BJ (cell line): ENCODE measurements at regions not wholly inside any gene's neighbourhood (a gene's known extent, or its start where the extent isn't known, plus 50 kb on each side); places are given as distances from the start of the nearest gene placed in this dataset.

Experiments used
- CTCF ChIA-PET: fragments of 350-600 bp; formaldehyde crosslinking; extraction: SDS; loops from one replicate; lab custom pipeline; 2021; ENCODE audit warnings: antibody characterized with exemption, inconsistent platforms; lab: Yijun Ruan, JAX
- POLR2A ChIA-PET: fragments of 300-600 bp; sonication (Branson Sonifier 250); formaldehyde crosslinking; extraction: SDS; loops from one replicate; lab custom pipeline; 2021; ENCODE audit warnings: antibody characterized with exemption; lab: Charles Lee
- DNase-seq: peaks from one replicate; pipeline ENCODE4 v3.0.0-alpha.2; 2011; ENCODE audit warnings: low read depth
- H3K27me3 ChIP-seq: 2 replicates; pipeline ENCODE4 v1.6.0; 2011; ENCODE audit warnings: low read length; ENCODE audit not compliant: control insufficient read depth, insufficient read depth
- H3K36me3 ChIP-seq: 2 replicates; pipeline ENCODE4 v1.5.1; 2011; ENCODE audit warnings: low read length; ENCODE audit not compliant: control insufficient read depth, insufficient read depth
- H3K4me3 ChIP-seq: 2 replicates; pipeline ENCODE4 v1.5.1; 2011; ENCODE audit warnings: low read depth, mild to moderate bottlenecking, control low read depth, low read length
- CTCF ChIP-seq: IDR thresholded peaks from 2 replicates; pipeline ENCODE4 v1.5.1; 2011; ENCODE audit warnings: low read depth, mild to moderate bottlenecking, control low read depth, inconsistent platforms, low read length, moderate library complexity; ENCODE audit not compliant: insufficient read depth

GRCh38 chr6:50539447-50539846 is 173.9 kb upstream of the TFAP2D start:
- DNase-seq = no peak
- CTCF ChIA-PET = interaction anchor here (1.6 kb wide), 1 partner anchor 9 kb away, joined by 4 read pairs; no protein-coding TSS in a partner anchor
- Histone ChIP-seq H3K36me3 (no peaks in the 10 kb centered on the region), H3K27me3 (no peaks in the 10 kb centered on the region), H3K4me3 (no peak overlapping the region)
- no peak for TF ChIP-seq CTCF
- POLR2A ChIA-PET = no interaction called here

GRCh38 chr6:50541941-50542340 is 171.4 kb upstream of the TFAP2D start:
- ChIA-PET POLR2A (no interaction called here), CTCF (no interaction called here)
- Histone ChIP-seq H3K36me3 (no peaks in the 10 kb centered on the region), H3K4me3 (no peak overlapping the region), H3K27me3 (no peaks in the 10 kb centered on the region)
- DNase-seq = no peak
- no peak for TF ChIP-seq CTCF

GRCh38 chr6:50543666-50544065 is 169.7 kb upstream of the TFAP2D start:
- no peak for DNase-seq
- ChIA-PET POLR2A (no interaction called here), CTCF (no interaction called here)
- TF ChIP-seq CTCF = no peak
- H3K36me3 ChIP-seq = no peaks in the 10 kb centered on the region
- no peaks in the 10 kb centered on the region for H3K27me3 ChIP-seq
- H3K4me3 ChIP-seq = no peak overlapping the region

GRCh38 chr6:50549026-50549425 is 164.3 kb upstream of the TFAP2D start:
- DNase-seq = no peak
- TF ChIP-seq CTCF = no peak
- Histone ChIP-seq H3K36me3 (no peaks in the 10 kb centered on the region), H3K27me3 (no peaks in the 10 kb centered on the region), H3K4me3 (no peak overlapping the region)
- CTCF ChIA-PET = no interaction called here
- POLR2A ChIA-PET = no interaction called here

GRCh38 chr6:50549475-50549874 is 163.9 kb upstream of the TFAP2D start:
- no peak for TF ChIP-seq CTCF
- CTCF ChIA-PET = no interaction called here
- POLR2A ChIA-PET = no interaction called here
- Histone ChIP-seq H3K36me3 (no peaks in the 10 kb centered on the region), H3K4me3 (no peak overlapping the region), H3K27me3 (no peaks in the 10 kb centered on the region)
- no peak for DNase-seq
